ENCODE measurements at regions not wholly inside any gene's neighbourhood (a gene's known extent, or its start where the extent isn't known, plus 50 kb on each side); places are given as distances from the start of the nearest gene placed in this dataset.

DNA sequence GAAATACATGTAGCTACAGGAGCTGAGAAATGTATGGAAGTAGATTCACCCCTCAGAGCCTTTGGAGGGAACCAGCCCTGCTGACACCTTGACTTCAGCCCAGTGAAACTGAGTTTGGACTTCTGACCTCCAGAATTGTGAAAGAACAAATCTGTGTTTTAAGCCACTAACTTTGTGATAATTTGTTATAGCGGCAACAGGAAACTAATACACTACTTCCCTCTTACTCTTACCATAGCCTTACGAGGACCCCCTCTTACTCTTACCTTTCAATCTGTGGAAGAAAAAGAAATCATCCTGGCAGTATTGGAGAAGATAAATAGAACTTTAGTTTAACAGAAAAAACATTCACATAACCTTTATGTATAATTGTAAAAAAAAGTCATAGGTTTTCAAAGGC lies 353.6 kb upstream of the USP24 start:
- TF ChIP-seq POLR2A (IDR thresholded peaks at IDR 0.05; ENCODE audit: low read length) = no peak
- TF ChIP-seq GATA1 (IDR thresholded peaks at IDR 0.05; ENCODE audit: low read depth, low read length) = no peak

Measured in erythroblast (primary cell).